DND-41 (cell line): ENCODE measurements at regions not wholly inside any gene's neighbourhood (a gene's known extent, or its start where the extent isn't known, plus 50 kb on each side); places are given as distances from the start of the nearest gene placed in this dataset.

Experiments
- EZH2 ChIP-seq: IDR thresholded peaks from 3 replicates; pipeline ENCODE4 v1.6.1; 2012; ENCODE audit warnings: borderline replicate concordance, low read depth, mild to moderate bottlenecking, moderate library complexity, low read length, inconsistent platforms; ENCODE audit not compliant: severe bottlenecking
- TF ChIP-seq, protein P1 (sequence below): IDR thresholded peaks from 2 replicates; pipeline ENCODE4 v1.5.1; 2012; ENCODE audit warnings: borderline replicate concordance, low read length, moderate library complexity, mild to moderate bottlenecking; ENCODE audit not compliant: poor library complexity, severe bottlenecking; ENCODE audit errors: extremely low read depth

DNA sequence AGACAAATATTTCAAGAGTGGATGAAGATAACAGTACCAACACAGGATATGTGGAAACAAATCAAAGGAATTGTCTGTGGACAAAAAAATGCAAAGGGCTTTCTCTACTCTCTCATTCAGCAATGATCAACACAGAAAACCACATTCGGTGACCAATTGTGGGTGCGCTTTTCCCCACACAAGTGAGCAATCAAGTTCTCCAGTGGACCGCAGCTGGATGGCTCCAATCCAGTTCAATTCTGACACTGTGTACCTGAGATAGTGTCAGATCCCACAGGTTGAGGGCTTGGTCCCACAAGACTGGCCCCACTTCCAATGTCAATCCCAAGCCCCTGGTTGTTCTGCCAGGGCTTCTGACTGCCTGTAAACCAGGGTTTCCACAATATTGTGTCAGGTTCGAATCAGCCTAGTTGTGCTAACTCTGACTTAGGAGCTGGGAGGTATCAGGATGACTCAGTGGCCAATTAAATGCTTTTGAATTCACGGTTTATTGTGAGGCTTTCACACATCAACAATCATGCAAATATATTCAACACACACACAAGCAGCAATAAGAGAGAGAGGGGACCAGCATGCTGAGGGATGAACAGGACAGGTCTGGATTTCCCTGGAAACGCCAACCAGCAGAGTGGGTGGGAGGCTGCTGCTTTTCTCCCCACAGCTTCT, 87.0 kb upstream of the BTG3 start:
- TF ChIP-seq, protein P1, sequence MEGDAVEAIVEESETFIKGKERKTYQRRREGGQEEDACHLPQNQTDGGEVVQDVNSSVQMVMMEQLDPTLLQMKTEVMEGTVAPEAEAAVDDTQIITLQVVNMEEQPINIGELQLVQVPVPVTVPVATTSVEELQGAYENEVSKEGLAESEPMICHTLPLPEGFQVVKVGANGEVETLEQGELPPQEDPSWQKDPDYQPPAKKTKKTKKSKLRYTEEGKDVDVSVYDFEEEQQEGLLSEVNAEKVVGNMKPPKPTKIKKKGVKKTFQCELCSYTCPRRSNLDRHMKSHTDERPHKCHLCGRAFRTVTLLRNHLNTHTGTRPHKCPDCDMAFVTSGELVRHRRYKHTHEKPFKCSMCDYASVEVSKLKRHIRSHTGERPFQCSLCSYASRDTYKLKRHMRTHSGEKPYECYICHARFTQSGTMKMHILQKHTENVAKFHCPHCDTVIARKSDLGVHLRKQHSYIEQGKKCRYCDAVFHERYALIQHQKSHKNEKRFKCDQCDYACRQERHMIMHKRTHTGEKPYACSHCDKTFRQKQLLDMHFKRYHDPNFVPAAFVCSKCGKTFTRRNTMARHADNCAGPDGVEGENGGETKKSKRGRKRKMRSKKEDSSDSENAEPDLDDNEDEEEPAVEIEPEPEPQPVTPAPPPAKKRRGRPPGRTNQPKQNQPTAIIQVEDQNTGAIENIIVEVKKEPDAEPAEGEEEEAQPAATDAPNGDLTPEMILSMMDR: no peak
- no peak for TF ChIP-seq EZH2
